Activated gamma-delta T cell treated with Interleukin-2 at 50 U/mL for 16 hours (primary cell): ENCODE measurements at regions not wholly inside any gene's neighbourhood (a gene's known extent, or its start where the extent isn't known, plus 50 kb on each side); places are given as distances from the start of the nearest gene placed in this dataset.

Source experiments
- DNase-seq: peaks from one replicate; pipeline ENCODE4 v3.0.0-alpha.2; 2020

- no peak for DNase-seq
Measured at GRCh38 chr1:72734415-72734814, 452.1 kb upstream of the NEGR1 start.

DNA sequence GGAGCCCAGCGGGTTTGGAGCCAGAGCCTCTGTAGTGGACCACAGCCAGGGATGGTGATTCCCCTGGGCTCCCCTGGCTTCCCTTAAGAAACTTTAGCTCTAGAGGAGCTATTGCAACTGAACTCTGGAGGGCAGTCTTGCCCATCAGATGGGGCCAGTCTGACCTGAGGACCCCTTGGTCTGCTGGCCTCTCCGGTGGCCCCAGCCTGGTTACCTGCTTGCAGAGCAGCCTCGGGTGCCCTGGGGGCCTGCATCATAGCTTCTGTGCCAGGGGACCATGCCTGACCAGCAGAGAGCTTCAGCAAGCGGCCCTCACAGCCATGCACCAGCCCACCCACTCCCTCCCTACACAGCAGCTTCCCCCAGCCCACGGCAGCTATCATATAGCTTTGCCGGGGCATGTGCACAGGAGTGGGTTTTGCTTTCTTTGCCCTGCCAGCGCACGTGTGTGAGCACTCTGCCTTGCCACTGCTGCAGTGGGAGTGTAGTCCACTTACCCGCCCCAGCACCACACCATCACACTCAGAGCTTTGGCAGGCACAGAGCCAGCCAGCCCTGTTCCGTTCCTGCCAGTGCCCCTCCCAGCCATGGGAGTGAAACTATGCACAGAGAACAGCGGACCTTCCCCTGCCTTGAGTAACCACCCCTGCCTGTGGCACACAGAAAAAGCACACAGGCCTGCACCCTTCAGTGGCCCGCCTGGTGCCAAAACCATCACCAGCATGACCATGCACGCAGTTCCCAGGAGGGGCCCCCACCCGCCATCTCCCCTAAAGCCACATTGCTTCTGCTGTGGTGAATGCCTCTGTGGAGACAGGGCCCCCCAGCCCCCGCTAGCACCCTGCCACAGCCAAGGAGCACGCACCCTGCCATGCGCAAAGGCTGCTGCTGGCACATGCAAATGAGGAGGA lies 442.9 kb upstream of the NEGR1 start:
- DNase-seq: no peak

DNA sequence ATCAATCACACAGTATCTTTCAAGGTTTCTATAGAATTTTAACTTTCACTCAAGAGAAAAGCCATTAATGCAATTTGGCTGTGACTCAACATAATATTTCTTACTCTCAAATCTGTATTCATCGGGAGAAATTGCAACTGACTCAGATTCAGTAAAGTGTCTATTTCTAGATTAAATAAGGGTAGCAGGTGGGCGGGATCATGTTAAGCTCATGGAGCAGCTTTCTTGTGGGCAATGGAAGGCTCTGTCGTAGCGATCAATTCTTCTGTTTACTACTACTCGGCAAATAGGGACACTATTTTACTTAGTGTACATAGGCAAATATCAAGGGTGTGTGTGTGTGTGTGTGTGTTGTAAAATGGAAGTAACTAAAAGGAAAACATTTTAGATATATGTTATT lies 423.6 kb upstream of the NEGR1 start:
- DNase-seq: no peak

DNA sequence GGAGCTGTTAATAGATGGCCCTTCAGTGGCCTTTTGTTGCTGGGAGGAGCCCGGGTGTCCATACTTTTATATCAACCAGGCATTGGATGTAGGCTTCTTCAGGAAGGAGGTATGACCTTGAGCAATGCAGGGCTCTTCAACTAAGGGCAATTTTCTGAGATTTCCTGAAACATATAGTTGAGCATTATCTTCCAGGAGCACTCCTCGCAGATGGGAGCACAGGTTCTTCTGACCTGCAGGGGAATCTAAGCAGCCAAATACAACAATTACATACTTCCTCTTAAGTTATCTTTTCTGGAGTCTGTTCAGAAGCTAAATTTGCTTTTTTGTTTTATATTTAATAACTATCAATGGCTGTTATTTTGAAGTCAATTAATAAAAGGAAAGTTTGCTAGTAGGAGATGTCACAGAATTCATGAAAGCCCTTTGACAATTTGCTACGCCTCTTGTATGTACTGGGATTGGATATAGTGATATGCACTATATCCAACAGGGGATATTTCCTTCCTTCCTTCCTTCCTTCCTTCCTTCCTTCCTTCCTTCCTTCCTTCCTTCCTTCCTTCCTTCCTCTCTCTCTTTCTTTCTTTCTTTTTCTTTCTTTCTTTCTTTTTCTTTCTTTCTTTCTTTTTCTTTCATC lies 422.6 kb upstream of the NEGR1 start:
- DNase-seq: no peak

DNA sequence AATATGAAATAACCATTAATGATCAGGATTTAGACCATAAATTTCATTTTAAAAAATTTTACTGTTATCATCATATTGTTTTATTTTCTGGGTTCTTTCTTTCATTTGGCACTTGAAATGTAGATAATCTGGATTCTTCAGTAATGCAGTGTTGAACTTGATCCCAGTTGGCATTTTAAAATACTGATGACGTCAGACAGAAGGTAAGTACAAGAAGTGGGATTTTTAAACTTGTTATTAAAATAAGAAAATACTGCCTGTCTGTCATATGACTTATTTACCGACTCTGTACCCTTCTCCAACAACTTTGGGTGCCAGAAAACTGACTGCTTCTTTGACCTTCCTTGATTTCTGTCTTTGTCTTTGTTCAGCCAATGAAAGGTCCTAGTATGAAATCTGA lies 415.1 kb upstream of the NEGR1 start:
- DNase-seq: no peak

DNA sequence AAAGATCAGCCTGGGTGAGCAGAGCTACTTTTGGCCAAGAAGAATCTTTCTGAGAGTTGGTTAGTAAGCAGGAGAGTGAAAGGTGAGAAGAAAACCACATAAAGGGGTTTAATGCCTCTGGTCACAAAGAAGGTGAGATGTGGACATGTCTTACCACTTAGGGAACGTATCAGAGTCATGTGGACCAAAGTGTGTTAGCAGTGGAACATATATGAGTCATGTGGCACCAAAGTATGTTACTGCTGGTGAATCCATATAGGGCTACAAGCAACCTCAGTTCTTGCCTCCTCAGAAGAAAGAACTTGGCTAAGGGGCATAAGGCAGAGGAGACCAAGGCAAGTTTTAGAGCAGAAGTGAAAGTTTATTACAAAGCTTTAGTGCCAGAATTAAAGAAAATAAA lies 411.6 kb upstream of the NEGR1 start:
- DNase-seq: no peak

- DNase-seq: no peak
Measured at GRCh38 chr1:72693376-72693775, 411.0 kb upstream of the NEGR1 start.

- DNase-seq: no peak
Measured at GRCh38 chr1:72690871-72691270, 408.5 kb upstream of the NEGR1 start.

GRCh38 chr1:72678683-72679082 lies 396.3 kb upstream of the NEGR1 start:
- DNase-seq: no peak

- no peak for DNase-seq
Measured at GRCh38 chr1:72670902-72671301, 388.6 kb upstream of the NEGR1 start.

DNA sequence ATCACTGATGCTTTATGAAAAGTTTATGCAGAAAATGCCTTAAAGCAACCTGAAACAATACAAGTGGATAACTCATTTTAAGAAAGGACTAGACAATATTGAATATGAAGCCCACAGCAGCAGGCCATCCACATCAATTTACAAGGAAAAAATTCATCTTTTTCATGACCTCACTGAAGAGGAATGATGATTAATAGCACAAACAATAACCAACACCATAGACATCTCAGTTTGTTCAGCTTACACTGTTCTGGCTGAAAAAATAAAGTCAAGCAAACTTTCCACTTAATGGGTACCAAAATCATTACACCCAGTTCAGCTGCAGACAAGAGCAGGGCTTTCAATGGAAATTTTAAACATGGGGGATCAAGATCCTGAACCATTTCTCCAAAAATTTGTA lies 380.6 kb upstream of the NEGR1 start:
- no peak for DNase-seq

- DNase-seq: no peak
Measured at GRCh38 chr1:72650843-72651435, 368.6 kb upstream of the NEGR1 start.

DNA sequence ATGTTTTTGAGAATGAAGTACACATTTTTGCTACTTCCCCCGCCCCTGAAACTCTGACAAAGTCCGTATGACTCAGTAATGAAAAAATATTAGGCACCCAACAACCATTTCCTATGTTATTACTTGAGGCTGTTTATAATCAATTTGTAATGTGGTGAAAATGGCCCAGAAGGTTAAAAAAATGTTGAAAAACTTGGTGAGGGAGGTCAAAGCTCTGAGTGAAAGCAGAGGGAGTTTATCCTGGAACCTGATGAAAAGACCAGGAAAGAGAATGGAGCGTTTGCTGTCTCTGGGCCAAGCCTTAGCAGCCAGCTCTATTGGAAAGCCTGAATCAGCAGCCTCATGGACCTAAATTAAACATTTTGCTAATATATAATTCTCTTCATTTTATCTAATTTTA lies 367.7 kb upstream of the NEGR1 start:
- no peak for DNase-seq

- no peak for DNase-seq
Measured at GRCh38 chr1:72649211-72649888, 367.0 kb upstream of the NEGR1 start.

DNA sequence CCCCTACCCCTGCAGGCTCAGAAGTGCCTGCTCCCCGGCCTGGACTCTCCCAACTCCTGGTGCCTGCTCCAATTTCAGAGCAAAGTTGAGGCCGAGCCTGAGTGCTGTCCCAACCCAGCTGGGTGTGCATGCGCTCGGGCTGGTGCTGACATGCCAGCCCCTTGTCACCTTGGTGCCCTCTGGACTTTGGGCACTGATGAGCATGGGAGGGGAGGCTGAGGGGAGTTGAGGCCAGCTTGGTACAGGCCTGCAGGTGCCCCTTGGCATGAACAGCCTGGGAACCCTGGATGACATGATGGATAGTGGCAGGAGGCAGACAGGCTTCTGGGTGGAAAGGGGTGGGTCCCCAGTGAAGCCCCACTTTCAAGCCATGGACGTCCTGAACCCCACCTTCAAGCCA lies 366.1 kb upstream of the NEGR1 start:
- DNase-seq: no peak

DNA sequence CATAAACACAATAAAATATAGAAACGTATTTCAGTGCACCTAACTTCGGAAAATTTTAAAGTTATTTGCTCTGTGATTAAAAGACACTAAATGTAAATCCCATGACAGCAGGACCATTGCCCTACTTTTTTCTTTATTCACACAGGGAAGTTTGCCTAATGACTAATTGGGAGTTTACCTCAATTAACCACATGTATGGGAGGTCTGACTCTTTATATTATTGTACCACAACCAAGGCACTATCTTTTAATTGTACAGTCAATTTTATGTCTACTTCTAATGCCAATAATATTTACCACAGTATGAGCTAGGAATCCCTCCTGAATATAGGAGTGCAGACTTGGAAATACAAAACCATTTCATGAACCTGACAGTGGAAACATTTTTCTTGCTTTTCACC lies 360.8 kb upstream of the NEGR1 start:
- no peak for DNase-seq

DNA sequence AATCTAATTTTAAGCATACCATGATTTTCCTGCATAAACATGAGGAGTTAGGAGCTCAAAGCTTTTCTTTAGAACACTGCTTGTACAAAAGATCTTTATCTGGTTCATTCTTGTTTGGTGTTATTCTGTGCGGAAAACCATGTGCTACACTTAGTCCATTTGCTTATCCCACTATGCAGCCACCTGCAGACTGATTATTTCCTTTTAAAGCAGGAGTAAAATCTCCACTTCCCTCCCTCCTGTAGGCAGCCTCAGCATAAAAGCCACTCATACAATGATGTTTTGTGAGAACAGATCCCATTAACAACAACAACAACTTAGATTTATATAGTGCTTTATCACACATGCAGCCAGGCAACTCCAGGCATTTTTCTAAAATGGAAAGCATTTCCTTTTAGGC lies 355.3 kb upstream of the NEGR1 start:
- no peak for DNase-seq

GRCh38 chr1:72636631-72637030 lies 354.3 kb upstream of the NEGR1 start:
- no peak for DNase-seq

DNA sequence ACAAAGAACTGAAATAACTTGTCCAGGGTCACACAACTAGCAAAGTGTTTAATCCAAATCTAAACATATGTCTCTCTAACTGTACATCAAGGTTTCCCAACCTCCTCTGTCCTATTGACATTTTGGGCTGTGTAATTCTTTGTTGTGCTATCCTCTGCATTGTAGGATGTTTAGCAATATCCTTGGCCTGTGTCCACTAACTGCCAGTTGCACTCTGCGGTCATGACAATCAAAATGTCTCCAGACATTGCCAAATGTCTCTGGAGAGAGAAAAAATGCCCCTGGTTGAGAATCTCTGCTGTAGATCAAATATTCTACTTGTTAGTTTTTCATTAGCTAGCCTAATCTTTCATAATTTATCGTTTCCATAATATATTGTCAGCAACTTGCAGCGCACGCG lies 353.4 kb upstream of the NEGR1 start:
- no peak for DNase-seq

DNA sequence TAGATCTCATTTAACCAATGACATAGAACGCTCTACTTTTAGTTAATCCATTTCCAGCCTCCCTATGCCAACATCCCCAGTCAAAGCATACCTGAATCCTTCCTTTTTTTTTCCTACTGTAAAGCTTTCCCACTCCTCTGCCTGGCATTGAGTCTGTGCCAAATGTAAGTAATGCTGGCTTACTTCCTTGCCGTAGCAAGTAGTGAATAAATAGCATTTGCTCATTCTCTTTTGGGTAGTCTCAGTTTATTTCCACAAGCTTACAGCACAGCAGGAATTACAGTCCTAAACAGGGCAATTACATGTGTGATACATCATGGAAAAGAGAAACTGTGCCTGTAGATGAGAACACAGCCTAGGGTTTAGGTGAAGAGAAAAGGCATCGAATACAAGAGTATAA lies 352.6 kb upstream of the NEGR1 start:
- no peak for DNase-seq

GRCh38 chr1:72631449-72631848 lies 349.1 kb upstream of the NEGR1 start:
- no peak for DNase-seq

DNA sequence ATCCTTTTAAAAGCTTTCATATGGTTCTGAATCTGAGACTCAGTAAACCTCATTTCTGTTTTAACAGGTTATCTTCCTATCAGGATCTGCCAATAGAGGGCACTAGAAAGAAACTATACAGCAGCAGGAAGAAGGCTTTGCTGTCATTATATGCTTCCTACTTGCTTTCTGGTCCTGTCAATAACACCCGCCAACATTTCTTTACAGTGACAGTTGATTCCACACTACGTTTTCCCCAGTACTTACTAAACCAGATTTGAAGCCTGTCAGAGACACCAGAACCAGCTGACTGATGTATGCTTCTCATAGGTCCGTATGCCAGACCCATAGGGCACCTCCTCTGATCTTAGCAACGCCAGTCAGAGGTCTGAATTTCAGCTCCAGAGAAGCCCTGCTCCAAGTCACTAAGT lies 341.0 kb upstream of the NEGR1 start:
- DNase-seq: no peak

- no peak for DNase-seq
Measured at GRCh38 chr1:72620453-72620852, 338.1 kb upstream of the NEGR1 start.
